ENCODE measurements at regions not wholly inside any gene's neighbourhood (a gene's known extent, or its start where the extent isn't known, plus 50 kb on each side); places are given as distances from the start of the nearest gene placed in this dataset.

DNA sequence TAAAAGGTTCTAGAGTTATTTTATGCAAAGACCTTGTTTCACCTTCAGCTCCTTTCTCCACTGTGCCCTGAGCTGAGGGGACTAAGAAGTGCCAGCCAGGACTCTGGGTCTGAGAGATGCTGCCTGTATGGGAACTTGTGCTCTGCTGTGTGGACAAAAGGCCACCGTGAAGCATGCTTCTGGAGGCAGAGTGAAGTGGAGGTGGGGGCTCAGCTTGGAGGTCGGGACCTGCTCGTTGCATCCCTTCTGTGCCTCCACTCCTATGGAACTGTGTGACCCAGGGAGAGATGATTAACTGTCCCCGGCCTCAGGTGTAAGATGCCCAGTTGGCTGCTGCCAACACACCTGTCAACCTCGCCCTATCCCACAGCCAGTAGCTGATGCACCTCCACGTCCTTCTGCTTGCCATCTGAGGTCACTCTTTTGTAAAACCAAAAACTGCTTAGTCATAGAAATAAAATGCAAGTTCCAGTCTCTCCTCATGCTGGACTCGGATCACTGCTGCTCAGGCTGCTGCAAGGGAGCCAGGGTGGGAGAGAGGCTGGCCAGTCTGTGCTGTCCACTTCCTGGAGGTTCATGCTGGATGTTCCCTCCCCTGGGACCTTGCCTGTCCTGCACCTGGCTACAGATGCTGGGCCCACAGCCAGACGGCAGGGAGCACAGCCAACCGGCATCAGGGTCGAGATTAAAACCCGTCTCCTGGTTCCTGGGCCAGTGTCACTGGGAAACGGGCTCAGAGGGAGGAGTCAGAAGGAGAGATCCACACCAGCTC lies 113.2 kb downstream of the ACKR3 start:
- no peak overlapping the region for H3K4me2 ChIP-seq (ENCODE audit: low read length)
- H3K9me2 ChIP-seq (ENCODE audit: insufficient read depth, low read length) = no peaks in the 10 kb centered on the region
- no peak overlapping the region for H3K9ac ChIP-seq (ENCODE audit: low read length)
- no peak overlapping the region for H3K27ac ChIP-seq (ENCODE audit: low read length)
- H2AFZ ChIP-seq (ENCODE audit: low read depth, low read length) = no peak overlapping the region
- no peaks in the 10 kb centered on the region for H3K9me3 ChIP-seq (ENCODE audit: low read length)
- no peaks in the 10 kb centered on the region for H3K79me2 ChIP-seq (replicated peaks; ENCODE audit: insufficient read depth, low read length)
- no peak overlapping the region for H3K4me3 ChIP-seq (ENCODE audit: low read length)
- no peaks in the 10 kb centered on the region for H3F3A ChIP-seq (ENCODE audit: insufficient read depth, low read length, poor library complexity, severe bottlenecking)
- no peaks in the 10 kb centered on the region for H3K27me3 ChIP-seq (ENCODE audit: insufficient read depth, low read depth, low read length)
- no peaks in the 10 kb centered on the region for H4K20me1 ChIP-seq (ENCODE audit: insufficient read depth)
- no peak for TF ChIP-seq EP300 (conservative IDR thresholded peaks at IDR 0.05; ENCODE audit: poor library complexity, severe bottlenecking)
- TF ChIP-seq RAD21 (conservative IDR thresholded peaks at IDR 0.05) = no peak
- no peak for TF ChIP-seq POLR2AphosphoS5 (IDR thresholded peaks at IDR 0.05)
- TF ChIP-seq, protein P1, sequence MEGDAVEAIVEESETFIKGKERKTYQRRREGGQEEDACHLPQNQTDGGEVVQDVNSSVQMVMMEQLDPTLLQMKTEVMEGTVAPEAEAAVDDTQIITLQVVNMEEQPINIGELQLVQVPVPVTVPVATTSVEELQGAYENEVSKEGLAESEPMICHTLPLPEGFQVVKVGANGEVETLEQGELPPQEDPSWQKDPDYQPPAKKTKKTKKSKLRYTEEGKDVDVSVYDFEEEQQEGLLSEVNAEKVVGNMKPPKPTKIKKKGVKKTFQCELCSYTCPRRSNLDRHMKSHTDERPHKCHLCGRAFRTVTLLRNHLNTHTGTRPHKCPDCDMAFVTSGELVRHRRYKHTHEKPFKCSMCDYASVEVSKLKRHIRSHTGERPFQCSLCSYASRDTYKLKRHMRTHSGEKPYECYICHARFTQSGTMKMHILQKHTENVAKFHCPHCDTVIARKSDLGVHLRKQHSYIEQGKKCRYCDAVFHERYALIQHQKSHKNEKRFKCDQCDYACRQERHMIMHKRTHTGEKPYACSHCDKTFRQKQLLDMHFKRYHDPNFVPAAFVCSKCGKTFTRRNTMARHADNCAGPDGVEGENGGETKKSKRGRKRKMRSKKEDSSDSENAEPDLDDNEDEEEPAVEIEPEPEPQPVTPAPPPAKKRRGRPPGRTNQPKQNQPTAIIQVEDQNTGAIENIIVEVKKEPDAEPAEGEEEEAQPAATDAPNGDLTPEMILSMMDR (IDR thresholded peaks at IDR 0.05; ENCODE audit: poor library complexity, severe bottlenecking) = no peak
- no peak for TF ChIP-seq MXI1 (conservative IDR thresholded peaks at IDR 0.05; ENCODE audit: poor library complexity, severe bottlenecking)
- no peak for TF ChIP-seq EZH2 (IDR thresholded peaks at IDR 0.05; ENCODE audit: borderline replicate concordance, insufficient read depth, low read length, poor library complexity, severe bottlenecking)
- TF ChIP-seq, protein P2, sequence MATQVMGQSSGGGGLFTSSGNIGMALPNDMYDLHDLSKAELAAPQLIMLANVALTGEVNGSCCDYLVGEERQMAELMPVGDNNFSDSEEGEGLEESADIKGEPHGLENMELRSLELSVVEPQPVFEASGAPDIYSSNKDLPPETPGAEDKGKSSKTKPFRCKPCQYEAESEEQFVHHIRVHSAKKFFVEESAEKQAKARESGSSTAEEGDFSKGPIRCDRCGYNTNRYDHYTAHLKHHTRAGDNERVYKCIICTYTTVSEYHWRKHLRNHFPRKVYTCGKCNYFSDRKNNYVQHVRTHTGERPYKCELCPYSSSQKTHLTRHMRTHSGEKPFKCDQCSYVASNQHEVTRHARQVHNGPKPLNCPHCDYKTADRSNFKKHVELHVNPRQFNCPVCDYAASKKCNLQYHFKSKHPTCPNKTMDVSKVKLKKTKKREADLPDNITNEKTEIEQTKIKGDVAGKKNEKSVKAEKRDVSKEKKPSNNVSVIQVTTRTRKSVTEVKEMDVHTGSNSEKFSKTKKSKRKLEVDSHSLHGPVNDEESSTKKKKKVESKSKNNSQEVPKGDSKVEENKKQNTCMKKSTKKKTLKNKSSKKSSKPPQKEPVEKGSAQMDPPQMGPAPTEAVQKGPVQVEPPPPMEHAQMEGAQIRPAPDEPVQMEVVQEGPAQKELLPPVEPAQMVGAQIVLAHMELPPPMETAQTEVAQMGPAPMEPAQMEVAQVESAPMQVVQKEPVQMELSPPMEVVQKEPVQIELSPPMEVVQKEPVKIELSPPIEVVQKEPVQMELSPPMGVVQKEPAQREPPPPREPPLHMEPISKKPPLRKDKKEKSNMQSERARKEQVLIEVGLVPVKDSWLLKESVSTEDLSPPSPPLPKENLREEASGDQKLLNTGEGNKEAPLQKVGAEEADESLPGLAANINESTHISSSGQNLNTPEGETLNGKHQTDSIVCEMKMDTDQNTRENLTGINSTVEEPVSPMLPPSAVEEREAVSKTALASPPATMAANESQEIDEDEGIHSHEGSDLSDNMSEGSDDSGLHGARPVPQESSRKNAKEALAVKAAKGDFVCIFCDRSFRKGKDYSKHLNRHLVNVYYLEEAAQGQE (IDR thresholded peaks at IDR 0.05; ENCODE audit: borderline replicate concordance) = no peak
- no peak for TF ChIP-seq SMC3 (conservative IDR thresholded peaks at IDR 0.05; ENCODE audit: poor library complexity)
- TF ChIP-seq TAF1 (IDR thresholded peaks at IDR 0.05; ENCODE audit: low read depth) = no peak
- H3K36me3 ChIP-seq (ENCODE audit: insufficient read depth, low read length) = no peaks in the 10 kb centered on the region

DNA sequence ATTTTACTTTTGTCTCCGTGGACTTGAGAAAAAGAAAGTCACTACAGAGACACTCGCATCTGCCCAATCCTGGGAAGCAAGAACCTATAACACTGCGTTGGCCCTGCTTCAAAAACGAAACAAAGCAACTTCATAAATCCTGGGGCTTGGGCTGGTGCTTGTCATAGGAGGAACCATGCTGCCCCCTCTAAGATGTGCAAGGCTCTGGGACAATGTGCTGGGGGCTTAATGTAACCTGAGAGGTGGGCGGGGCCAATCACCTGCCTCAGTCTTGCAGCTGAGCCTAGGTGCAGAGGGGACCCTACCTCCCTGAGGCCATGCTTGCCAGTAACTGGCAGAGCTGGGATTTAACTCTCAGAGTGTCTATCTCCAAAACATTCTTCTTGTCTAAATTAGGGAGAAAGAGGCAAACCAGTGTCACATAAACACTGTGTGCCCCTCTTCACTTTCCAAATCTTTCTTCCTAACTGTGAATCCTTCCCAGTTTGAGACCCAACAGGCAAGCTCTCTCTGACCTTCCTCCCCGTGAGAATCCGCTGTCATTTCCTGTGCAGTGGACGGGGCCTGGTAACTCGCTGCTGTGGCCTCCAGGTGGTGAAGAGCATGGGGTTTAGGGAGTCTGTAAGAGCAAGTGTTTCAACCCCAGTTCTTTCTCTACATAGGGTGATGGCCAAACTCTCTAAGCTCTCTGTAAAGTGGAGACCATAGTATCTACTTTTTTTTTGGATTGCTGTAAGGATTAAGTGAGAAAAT lies 115.1 kb downstream of the ACKR3 start:
- TF ChIP-seq EP300 (conservative IDR thresholded peaks at IDR 0.05; ENCODE audit: poor library complexity, severe bottlenecking) (no peak), RAD21 (conservative IDR thresholded peaks at IDR 0.05) (no peak), MXI1 (conservative IDR thresholded peaks at IDR 0.05; ENCODE audit: poor library complexity, severe bottlenecking) (no peak), TAF1 (IDR thresholded peaks at IDR 0.05; ENCODE audit: low read depth) (no peak), EZH2 (IDR thresholded peaks at IDR 0.05; ENCODE audit: borderline replicate concordance, insufficient read depth, low read length, poor library complexity, severe bottlenecking) (no peak)
- TF ChIP-seq, protein P2 (IDR thresholded peaks at IDR 0.05; ENCODE audit: borderline replicate concordance) = no peak
- TF ChIP-seq, protein P1 (IDR thresholded peaks at IDR 0.05; ENCODE audit: poor library complexity, severe bottlenecking) = no peak
- Histone ChIP-seq H2AFZ (ENCODE audit: low read depth, low read length) (no peak overlapping the region), H3K9me2 (ENCODE audit: insufficient read depth, low read length) (no peaks in the 10 kb centered on the region), H4K20me1 (ENCODE audit: insufficient read depth) (no peaks in the 10 kb centered on the region), H3K4me3 (ENCODE audit: low read length) (no peak overlapping the region), H3K27me3 (ENCODE audit: insufficient read depth, low read depth, low read length) (no peaks in the 10 kb centered on the region), H3K4me2 (ENCODE audit: low read length) (no peak overlapping the region), H3K79me2 (replicated peaks; ENCODE audit: insufficient read depth, low read length) (no peaks in the 10 kb centered on the region), H3F3A (ENCODE audit: insufficient read depth, low read length, poor library complexity, severe bottlenecking) (no peaks in the 10 kb centered on the region), H3K9ac (ENCODE audit: low read length) (no peak overlapping the region), H3K9me3 (ENCODE audit: low read length) (no peaks in the 10 kb centered on the region), H3K36me3 (ENCODE audit: insufficient read depth, low read length) (no peaks in the 10 kb centered on the region), H3K27ac (ENCODE audit: low read length) (no peak overlapping the region)

All from neural cell (in vitro differentiated cells).